Bronchial epithelial cell (primary cell): ENCODE measurements at regions not wholly inside any gene's neighbourhood (a gene's known extent, or its start where the extent isn't known, plus 50 kb on each side); places are given as distances from the start of the nearest gene placed in this dataset.
"Not testable (repeated sequence)": the region's sequence is repeated elsewhere in the genome, so short reads cannot be mapped to it uniquely, and the experiment has no call there.

ENCODE experiments used
- DNase-seq: peaks from one replicate; pipeline ENCODE4 v3.0.0-alpha.2; 2010; ENCODE audit warnings: low read depth
- FAIRE-seq: peaks from 2 replicates; lab custom pipeline; 2011; peaks lifted over from hg19 to GRCh38; lab: Jason Lieb, UNC
- H3K27me3 ChIP-seq: 2 replicates; pipeline ENCODE4 v1.5.1; 2011; ENCODE audit warnings: low read length; ENCODE audit not compliant: control insufficient read depth, insufficient read depth
- H3K36me3 ChIP-seq: 2 replicates; pipeline ENCODE4 v1.5.1; 2011; ENCODE audit warnings: low read length; ENCODE audit not compliant: control insufficient read depth, insufficient read depth
- H3K4me3 ChIP-seq: 2 replicates; pipeline ENCODE4 v1.5.1; 2011; ENCODE audit warnings: mild to moderate bottlenecking, low read depth, low read length, control low read depth
- CTCF ChIP-seq: IDR thresholded peaks from 2 replicates; pipeline ENCODE4 v1.5.1; 2011; ENCODE audit warnings: mild to moderate bottlenecking, moderate library complexity, low read length, control low read depth, inconsistent platforms; ENCODE audit not compliant: insufficient read depth, severe bottlenecking

GRCh38 chr17:5976251-5976650 is 93.9 kb upstream of the WSCD1 start:
- FAIRE-seq (no peak), DNase-seq (no peak)
- TF ChIP-seq CTCF: no peak
- Histone ChIP-seq H3K27me3 (no peaks in the 10 kb centered on the region), H3K4me3 (no peak overlapping the region), H3K36me3 (no peaks in the 10 kb centered on the region)

GRCh38 chr17:5978496-5978895 is 91.7 kb upstream of the WSCD1 start:
- TF ChIP-seq CTCF: no peak
- no peaks in the 10 kb centered on the region for H3K36me3 ChIP-seq
- H3K4me3 ChIP-seq: no peak overlapping the region
- H3K27me3 ChIP-seq: no peaks in the 10 kb centered on the region
- no peak for FAIRE-seq
- DNase-seq: no peak

- no peak overlapping the region for H3K4me3 ChIP-seq
- FAIRE-seq: no peak
- no peak for DNase-seq
- H3K27me3 ChIP-seq: no peaks in the 10 kb centered on the region
- no peak for TF ChIP-seq CTCF
- no peaks in the 10 kb centered on the region for H3K36me3 ChIP-seq
Measured at GRCh38 chr17:5980941-5981340, 89.2 kb upstream of the WSCD1 start.

DNA sequence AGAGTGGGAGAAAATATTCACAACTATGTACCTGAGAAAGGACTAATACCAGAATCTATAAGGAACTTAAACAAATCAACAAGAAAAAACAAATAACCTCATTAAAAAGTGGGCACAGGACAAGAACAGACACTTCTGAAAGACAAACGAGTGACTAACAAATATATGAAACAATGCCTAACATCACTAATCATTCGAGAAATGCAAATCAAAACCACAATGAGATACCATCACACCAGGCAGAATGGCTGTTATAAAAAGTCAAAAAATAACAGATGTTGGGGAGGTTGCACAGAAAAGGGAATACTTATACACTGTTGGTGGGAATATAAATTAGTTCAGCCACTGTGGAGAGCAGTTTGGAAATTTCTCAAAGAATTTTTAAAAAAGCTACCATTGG is 83.5 kb upstream of the WSCD1 start:
- no peak for TF ChIP-seq CTCF
- FAIRE-seq: no peak
- no peaks in the 10 kb centered on the region for H3K27me3 ChIP-seq

DNA sequence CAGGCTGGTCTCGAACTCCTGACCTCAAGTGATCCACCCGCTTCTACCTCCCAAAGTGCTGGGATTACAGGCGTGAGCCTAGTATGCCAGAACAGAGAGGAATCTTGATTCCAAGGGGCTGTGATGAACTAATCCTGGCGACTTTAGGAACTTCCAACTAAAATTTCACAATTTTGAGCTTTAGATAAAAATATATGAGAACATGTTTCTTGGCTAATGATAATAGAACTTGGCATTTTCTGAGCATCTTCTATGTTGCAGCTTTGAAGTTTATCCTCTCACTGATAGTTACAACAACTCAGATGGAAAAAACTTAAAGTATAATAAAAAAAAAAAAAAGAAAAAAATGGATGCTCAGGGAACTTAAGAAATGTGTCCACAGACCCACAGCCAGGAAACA is 69.8 kb upstream of the WSCD1 start:
- Histone ChIP-seq H3K27me3 (no peaks in the 10 kb centered on the region), H3K4me3 (no peak overlapping the region), H3K36me3 (no peaks in the 10 kb centered on the region)
- no peak for TF ChIP-seq CTCF
- FAIRE-seq (no peak), DNase-seq (no peak)

More for the DNA sequence above, 83.5 kb upstream of the WSCD1 start:
- no peak for DNase-seq
- no peak overlapping the region for H3K4me3 ChIP-seq
- H3K36me3 ChIP-seq: no peaks in the 10 kb centered on the region

DNA sequence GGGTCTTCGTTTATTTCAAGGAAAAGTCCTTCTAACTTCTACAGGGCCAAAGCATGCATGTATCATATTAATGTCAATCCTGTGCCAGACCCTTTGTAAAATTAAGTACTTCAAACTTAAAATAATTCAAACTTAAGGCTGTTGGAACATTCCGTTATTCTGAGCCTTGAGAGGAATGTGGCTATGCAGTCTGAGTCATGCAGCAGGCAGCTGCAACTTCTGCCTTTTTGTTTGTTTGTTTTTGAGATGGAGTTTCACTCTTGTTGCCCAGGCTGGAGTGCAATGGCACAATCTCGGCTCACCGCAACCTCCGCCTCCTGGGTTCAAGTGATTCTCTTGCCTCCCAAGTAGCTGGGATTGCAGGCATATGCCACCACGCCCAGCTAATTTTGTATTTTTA is 67.0 kb upstream of the WSCD1 start:
- not testable (repeated sequence) for FAIRE-seq, H3K27me3 ChIP-seq, H3K4me3 ChIP-seq, H3K36me3 ChIP-seq
- DNase-seq: peak; percentile 21
